ENCODE measurements at regions not wholly inside any gene's neighbourhood (a gene's known extent, or its start where the extent isn't known, plus 50 kb on each side); places are given as distances from the start of the nearest gene placed in this dataset.

- no peak for TF ChIP-seq GABPA (IDR thresholded peaks at IDR 0.05; ENCODE audit: borderline replicate concordance, insufficient read depth, low read length)
- TF ChIP-seq HDAC6 (IDR thresholded peaks at IDR 0.05; ENCODE audit: low read depth, low read length), result no peak
- TF ChIP-seq TBP (IDR thresholded peaks at IDR 0.05; ENCODE audit: low read depth, low read length), result no peak
- TF ChIP-seq SAP30 (IDR thresholded peaks at IDR 0.05; ENCODE audit: insufficient read depth, insufficient replicate concordance, low read length), result no peak
- TF ChIP-seq SIRT6 (IDR thresholded peaks at IDR 0.05; ENCODE audit: low read length), result no peak
- no peak for TF ChIP-seq EP300 (IDR thresholded peaks at IDR 0.05; ENCODE audit: borderline replicate concordance in 1 of 2, low read depth in 2 of 2, low read length in 2 of 2)
- Histone ChIP-seq H2BK120ac (replicated peaks; ENCODE audit: low read depth, low read length) (peak overlapping the region; percentile 39), H2AK5ac (ENCODE audit: low read depth, low read length) (no peak overlapping the region), H3K4ac (replicated peaks; ENCODE audit: insufficient read length, low read depth, low read length) (no peak overlapping the region), H3K4me3 (ENCODE audit: extremely low read depth in 1 of 4, insufficient read depth in 2 of 4, low read depth in 3 of 4, low read length in 4 of 4) (no peak overlapping the region), H2AFZ (ENCODE audit: low read length) (no peak overlapping the region), H3K79me2 (ENCODE audit: control insufficient read depth in 1 of 2, insufficient read depth in 2 of 2, low read length in 2 of 2) (0 out of 4 replicates have a peak, but pooled peaks cover 0 to 3% of the 10 kb centered on the region in 2 experiments), H4K20me1 (replicated peaks in 1 of 2; ENCODE audit: control insufficient read depth in 1 of 2, insufficient read depth in 2 of 2, low read length in 2 of 2) (peaks cover 0 to 4% of the 10 kb centered on the region in 2 experiments), H2BK20ac (ENCODE audit: low read length) (no peak overlapping the region), H3K4me2 (ENCODE audit: insufficient read depth in 1 of 2, low read depth in 2 of 2, low read length in 2 of 2) (no peak overlapping the region), H3K18ac (ENCODE audit: extremely low read depth, low read length) (no peak overlapping the region), H3K4me1 (replicated peaks in 1 of 4; ENCODE audit: control insufficient read depth in 3 of 4, insufficient read depth in 4 of 4, low read length in 3 of 4) (peaks cover 4 to 16% (median 10%) of the 10 kb centered on the region in 4 experiments), H3K14ac (ENCODE audit: insufficient read length) (no peak overlapping the region), H4K91ac (replicated peaks; ENCODE audit: insufficient read length, low read length) (no peak overlapping the region), H4K5ac (ENCODE audit: insufficient read length, low read depth, low read length) (no peak overlapping the region), H3K9ac (replicated peaks in 1 of 4; ENCODE audit: extremely low read depth in 1 of 4, low read depth in 3 of 4, low read length in 3 of 4) (no peak overlapping the region), H3K36me3 (ENCODE audit: control insufficient read depth in 2 of 4, insufficient read depth in 4 of 4, low read length in 3 of 4) (no peaks in the 10 kb centered on the region), H2BK5ac (ENCODE audit: low read depth, low read length) (no peak overlapping the region), H3K79me1 (ENCODE audit: low read depth, low read length) (peaks cover 3% of the 10 kb centered on the region; the same call in 1 of the 2 replicates), H4K8ac (ENCODE audit: extremely low read depth, insufficient read depth, low read length) (no peak overlapping the region; the same call in 1 of the 2 replicates), H3K23me2 (ENCODE audit: low read depth, low read length) (no peaks in the 10 kb centered on the region), H2BK12ac (ENCODE audit: low read depth, low read length) (no peak overlapping the region), H2BK15ac (ENCODE audit: low read length) (no peak overlapping the region), H3K9me3 (ENCODE audit: insufficient read depth in 2 of 2, low read depth in 1 of 2, low read length in 1 of 2) (peaks cover 0 to under 1% of the 10 kb centered on the region in 2 experiments; a peak in 1 of 4 replicates), H3K56ac (replicated peaks; ENCODE audit: insufficient read length, low read depth, low read length) (no peak overlapping the region), H3K27ac (ENCODE audit: low read depth, low read length) (no peak overlapping the region), H3K23ac (ENCODE audit: insufficient read length) (no peak overlapping the region), H3K27me3 (replicated peaks in 1 of 4; ENCODE audit: control insufficient read depth in 3 of 4, extremely low read depth in 1 of 4, insufficient read depth in 3 of 4, low read length in 3 of 4) (no peaks in the 10 kb centered on the region)
- no peak for DNase-seq (ENCODE audit: low read depth in 1 of 2, low spot score in 2 of 2)
- POLR2A ChIA-PET (ENCODE audit: partially characterized antibody), result interaction anchor here (1.4 kb wide), 1 partner anchor 10 kb away, joined by 5 read pairs; no protein-coding TSS in a partner anchor
- CTCF ChIA-PET (ENCODE audit: partially characterized antibody), result interaction anchor here (0.7 to 1.7 kb wide), 4 partner anchors 9 to 39 kb away, joined by 3 to 6 read pairs (median 4); no protein-coding TSS in a partner anchor
- no peak for FAIRE-seq
- 95% methylated on average over 8 of the region's 8 CpGs; no CpG with 5 or more reads in 1 of the 2 experiments for WGBS, 2 experiments (ENCODE audit: extremely low coverage in 1 of 2, insufficient coverage in 1 of 2, insufficient read length in 1 of 2, insufficient replicate concordance in 2 of 2, low coverage in 1 of 2, low lambda C conversion rate in 2 of 2, missing lambda C conversion rate in 1 of 2)
Measured at GRCh38 chr17:77361986-77362620, 221.3 kb downstream of the SEC14L1 start.
